ENCODE measurements at regions not wholly inside any gene's neighbourhood (a gene's known extent, or its start where the extent isn't known, plus 50 kb on each side); places are given as distances from the start of the nearest gene placed in this dataset.

DNA sequence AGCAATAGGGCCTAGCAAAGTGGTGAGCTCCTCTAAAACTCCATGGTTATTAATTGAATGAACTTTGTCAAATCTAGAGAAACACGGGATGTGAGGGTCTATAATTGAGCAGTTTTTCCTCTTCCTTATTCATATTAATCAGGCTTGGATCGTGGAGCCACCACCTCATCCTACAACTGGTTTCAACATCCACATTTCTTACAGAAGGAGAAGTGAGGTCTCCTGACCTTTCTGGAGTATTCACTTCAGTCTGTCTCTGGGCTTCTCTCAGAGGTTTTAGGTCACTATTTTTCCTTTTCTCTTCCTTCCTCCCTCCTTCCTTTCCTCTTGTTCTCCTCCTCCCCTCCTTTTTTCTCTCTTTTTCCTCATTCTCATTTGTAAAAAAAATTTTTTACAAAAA lies 177.3 kb upstream of the ACTBL2 start:
- H3K4me3 Mint-ChIP-seq (ENCODE audit: low read depth), result no peak overlapping the region
- H3K27me3 Mint-ChIP-seq, result no peaks in the 10 kb centered on the region
- H3K9me3 Mint-ChIP-seq (ENCODE audit: low read depth), result no peaks in the 10 kb centered on the region
- no peak for DNase-seq (ENCODE audit: low spot score, unreplicated experiment)
- H3K4me1 Mint-ChIP-seq (ENCODE audit: low read depth), result no peaks in the 10 kb centered on the region
- H3K27ac Mint-ChIP-seq, result no peak overlapping the region
- H3K36me3 Mint-ChIP-seq (ENCODE audit: insufficient read depth), result no peaks in the 10 kb centered on the region
- TF ChIP-seq, protein P1, sequence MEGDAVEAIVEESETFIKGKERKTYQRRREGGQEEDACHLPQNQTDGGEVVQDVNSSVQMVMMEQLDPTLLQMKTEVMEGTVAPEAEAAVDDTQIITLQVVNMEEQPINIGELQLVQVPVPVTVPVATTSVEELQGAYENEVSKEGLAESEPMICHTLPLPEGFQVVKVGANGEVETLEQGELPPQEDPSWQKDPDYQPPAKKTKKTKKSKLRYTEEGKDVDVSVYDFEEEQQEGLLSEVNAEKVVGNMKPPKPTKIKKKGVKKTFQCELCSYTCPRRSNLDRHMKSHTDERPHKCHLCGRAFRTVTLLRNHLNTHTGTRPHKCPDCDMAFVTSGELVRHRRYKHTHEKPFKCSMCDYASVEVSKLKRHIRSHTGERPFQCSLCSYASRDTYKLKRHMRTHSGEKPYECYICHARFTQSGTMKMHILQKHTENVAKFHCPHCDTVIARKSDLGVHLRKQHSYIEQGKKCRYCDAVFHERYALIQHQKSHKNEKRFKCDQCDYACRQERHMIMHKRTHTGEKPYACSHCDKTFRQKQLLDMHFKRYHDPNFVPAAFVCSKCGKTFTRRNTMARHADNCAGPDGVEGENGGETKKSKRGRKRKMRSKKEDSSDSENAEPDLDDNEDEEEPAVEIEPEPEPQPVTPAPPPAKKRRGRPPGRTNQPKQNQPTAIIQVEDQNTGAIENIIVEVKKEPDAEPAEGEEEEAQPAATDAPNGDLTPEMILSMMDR (IDR thresholded peaks at IDR 0.05; ENCODE audit: unreplicated experiment), result no peak

DNA sequence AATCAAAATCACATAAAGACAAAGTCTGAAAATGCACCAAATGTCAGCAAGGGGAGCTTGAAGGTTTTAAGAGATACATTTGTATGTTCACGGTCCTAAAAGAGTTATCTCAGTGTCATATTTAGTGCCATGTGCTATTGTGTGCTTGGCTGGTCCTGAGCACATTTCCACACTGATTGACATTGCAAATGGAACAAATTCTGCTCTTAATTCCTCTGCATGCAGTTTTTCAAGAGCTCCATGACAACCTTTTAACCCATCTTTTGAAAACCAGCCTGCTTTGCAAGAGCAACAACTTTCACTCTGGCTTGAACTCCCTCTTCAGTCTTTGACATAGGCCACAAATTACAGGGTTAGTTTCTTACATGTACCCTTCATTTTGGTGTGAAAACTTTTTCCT lies 175.4 kb upstream of the ACTBL2 start:
- DNase-seq (ENCODE audit: low spot score, unreplicated experiment), result no peak
- no peaks in the 10 kb centered on the region for H3K27me3 Mint-ChIP-seq
- no peak overlapping the region for H3K4me3 Mint-ChIP-seq (ENCODE audit: low read depth)
- no peak overlapping the region for H3K27ac Mint-ChIP-seq
- H3K9me3 Mint-ChIP-seq (ENCODE audit: low read depth), result no peaks in the 10 kb centered on the region
- no peaks in the 10 kb centered on the region for H3K4me1 Mint-ChIP-seq (ENCODE audit: low read depth)
- TF ChIP-seq, protein P1 (IDR thresholded peaks at IDR 0.05; ENCODE audit: unreplicated experiment), result no peak
- H3K36me3 Mint-ChIP-seq (ENCODE audit: insufficient read depth), result no peaks in the 10 kb centered on the region

DNA sequence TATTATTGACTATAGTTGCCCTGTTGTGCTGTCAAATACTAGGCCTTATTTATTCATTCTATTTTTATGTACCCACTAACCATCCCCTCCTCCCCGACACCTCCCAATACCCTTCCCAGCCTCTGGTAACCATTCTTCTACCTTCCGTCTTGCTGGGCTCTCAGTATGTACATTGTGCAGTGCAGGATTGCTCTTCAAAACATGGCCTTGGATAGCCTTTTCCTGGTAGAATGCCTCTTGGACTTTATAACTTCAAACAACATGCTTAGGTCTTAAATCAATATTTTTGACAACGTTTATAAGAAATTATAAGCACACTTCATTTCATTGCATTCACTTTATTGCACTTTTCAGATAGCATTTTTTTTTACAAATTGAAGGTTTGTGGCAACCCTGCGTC lies 172.6 kb upstream of the ACTBL2 start:
- Mint-ChIP-seq H3K36me3 (ENCODE audit: insufficient read depth) (no peaks in the 10 kb centered on the region), H3K9me3 (ENCODE audit: low read depth) (no peaks in the 10 kb centered on the region), H3K27me3 (no peaks in the 10 kb centered on the region), H3K27ac (no peak overlapping the region), H3K4me3 (ENCODE audit: low read depth) (no peak overlapping the region), H3K4me1 (ENCODE audit: low read depth) (no peaks in the 10 kb centered on the region)
- no peak for DNase-seq (ENCODE audit: low spot score, unreplicated experiment)
- TF ChIP-seq, protein P1 (IDR thresholded peaks at IDR 0.05; ENCODE audit: unreplicated experiment), result no peak

DNA sequence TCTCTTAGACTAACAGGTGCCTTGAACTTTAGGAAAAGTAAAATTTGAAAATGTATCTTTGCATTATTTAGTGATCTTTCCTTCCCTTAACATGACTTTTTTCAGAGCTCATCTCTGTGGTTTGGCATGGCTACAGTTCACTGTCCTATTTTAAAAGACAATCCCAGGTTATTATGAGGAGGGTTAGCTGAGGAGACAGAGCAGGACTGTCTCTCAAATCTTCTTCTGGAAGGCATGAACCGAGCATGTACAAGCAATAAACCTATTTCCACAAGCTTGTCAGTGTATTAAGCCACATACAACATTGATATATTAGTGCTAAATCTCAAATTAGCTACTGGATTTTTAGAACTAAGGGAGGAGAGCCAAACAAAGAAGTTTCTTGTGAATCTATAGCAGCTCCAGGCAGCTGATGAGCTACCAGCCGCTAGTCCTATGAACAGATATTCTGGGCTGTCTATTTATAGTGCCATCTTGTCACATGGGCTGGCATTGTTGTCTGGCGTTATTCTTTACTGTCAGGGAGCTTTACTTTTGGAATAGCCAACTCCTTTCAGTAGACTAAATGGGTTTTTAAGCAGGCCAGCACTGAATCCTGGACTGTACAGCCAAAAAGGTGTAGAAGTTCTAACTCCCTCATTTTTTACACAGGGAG lies 171.2 kb upstream of the ACTBL2 start:
- no peaks in the 10 kb centered on the region for H3K36me3 Mint-ChIP-seq (ENCODE audit: insufficient read depth)
- no peak overlapping the region for H3K4me3 Mint-ChIP-seq (ENCODE audit: low read depth)
- H3K9me3 Mint-ChIP-seq (ENCODE audit: low read depth), result no peaks in the 10 kb centered on the region
- no peak overlapping the region for H3K27ac Mint-ChIP-seq
- TF ChIP-seq, protein P1 (IDR thresholded peaks at IDR 0.05; ENCODE audit: unreplicated experiment), result no peak
- no peaks in the 10 kb centered on the region for H3K27me3 Mint-ChIP-seq
- no peak for DNase-seq (ENCODE audit: low spot score, unreplicated experiment)
- no peaks in the 10 kb centered on the region for H3K4me1 Mint-ChIP-seq (ENCODE audit: low read depth)

DNA sequence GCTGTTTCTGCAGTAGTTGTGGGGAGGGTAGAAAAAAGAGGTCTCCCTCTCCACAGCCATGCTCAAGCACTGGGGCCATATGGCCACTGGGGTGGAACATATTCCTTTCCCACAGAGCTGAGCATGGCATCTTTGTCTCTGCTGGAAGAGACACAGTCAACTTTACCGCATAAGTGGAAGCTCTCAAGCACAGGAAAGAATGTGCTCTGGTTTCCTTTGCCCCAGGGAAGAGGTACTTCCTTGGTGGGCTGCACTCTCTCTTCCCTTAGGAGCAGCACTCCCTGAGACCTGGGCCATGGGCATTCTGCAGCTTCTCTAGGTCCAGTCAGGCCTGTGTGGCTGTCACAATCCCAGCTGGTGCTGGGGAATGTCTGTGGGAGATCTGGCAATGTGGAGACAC lies 168.5 kb upstream of the ACTBL2 start:
- Mint-ChIP-seq H3K9me3 (ENCODE audit: low read depth) (peaks cover 7% of the 10 kb centered on the region), H3K27ac (no peak overlapping the region), H3K4me1 (ENCODE audit: low read depth) (no peaks in the 10 kb centered on the region), H3K27me3 (no peaks in the 10 kb centered on the region), H3K4me3 (ENCODE audit: low read depth) (no peak overlapping the region), H3K36me3 (ENCODE audit: insufficient read depth) (no peaks in the 10 kb centered on the region)
- TF ChIP-seq, protein P1 (IDR thresholded peaks at IDR 0.05; ENCODE audit: unreplicated experiment), result no peak
- DNase-seq (ENCODE audit: low spot score, unreplicated experiment), result no peak
